ENCODE measurements at regions not wholly inside any gene's neighbourhood (a gene's known extent, or its start where the extent isn't known, plus 50 kb on each side); places are given as distances from the start of the nearest gene placed in this dataset.

DNA sequence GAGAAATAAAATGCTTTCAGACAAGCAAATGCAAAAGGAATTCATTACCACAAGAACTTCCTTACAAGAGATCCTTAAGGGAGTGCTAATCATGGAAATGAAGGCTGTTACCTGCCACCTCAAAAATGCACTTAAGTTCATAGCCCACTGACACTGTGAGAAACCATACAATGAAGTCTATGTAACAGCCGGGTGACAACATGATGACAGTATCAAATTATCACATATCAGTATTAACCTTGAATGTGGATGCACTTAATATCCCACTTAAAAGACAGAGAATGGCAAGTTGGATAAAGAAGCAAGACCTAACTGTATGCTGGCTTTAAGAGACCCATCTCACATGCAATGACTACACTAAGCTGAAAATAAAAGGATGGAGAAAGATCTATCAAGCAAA, 403.4 kb upstream of the MC4R start:
- DNase-seq (ENCODE audit: low spot score) = no peak

DNA sequence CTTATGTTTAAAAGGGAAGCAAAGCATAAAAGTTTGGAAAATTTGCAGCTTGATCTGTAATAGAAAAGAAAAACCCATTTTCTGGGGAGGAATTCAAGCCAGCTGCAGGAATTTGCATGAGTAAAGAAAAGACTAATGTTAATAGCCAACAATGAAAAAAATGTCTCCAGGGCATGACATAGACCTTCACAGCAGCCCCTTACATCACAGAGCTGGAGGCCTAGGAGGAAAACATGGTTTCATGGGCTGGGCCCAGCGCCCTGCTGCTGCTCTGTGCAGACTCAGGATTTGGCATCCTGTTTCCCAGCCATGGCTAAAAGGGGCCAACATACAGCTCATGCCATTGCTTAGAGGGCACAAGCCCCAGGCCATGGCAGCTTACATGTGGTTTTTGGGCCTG, 411.6 kb upstream of the MC4R start:
- no peak for DNase-seq (ENCODE audit: low spot score)

DNA sequence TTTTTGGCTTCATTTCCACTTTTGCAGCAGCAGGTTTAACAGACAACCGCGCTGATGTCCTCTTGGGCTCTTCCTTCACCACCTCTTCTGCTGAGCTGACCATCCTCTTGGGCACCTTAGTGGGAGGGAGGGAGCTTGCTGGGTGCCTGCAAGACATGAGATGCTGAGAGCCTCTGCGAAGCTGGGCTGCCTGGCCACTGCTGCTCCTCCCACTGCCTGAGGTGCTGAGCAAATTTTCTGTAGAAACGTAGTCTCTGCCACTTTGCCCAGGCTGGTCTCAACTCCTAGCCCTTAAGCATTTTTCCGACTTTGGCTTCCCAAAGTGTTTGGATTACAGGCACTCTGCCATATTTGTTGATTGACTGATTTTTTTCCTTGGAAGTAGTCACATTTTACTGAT, 422.2 kb upstream of the MC4R start:
- no peak for DNase-seq (ENCODE audit: low spot score)

DNA sequence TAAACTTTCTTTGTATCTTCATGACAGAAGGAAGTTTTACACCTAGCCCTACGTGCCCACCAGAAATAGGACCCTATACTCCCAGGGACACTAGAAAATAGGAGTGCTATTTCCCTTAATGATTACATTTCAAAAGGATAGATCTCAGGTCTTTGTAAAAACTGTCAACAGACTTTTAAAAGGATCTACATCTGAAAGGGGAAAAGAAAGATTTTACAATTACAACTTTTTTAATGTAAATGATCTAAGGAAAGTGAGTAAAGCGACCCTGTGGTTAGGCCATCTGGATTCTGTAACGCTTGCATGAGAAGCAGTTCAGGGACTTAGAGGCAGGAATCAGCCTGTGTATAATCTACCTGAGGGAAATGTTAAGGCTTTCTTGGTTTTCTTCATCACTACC, 431.8 kb upstream of the MC4R start:
- no peak for DNase-seq (ENCODE audit: low spot score)

DNA sequence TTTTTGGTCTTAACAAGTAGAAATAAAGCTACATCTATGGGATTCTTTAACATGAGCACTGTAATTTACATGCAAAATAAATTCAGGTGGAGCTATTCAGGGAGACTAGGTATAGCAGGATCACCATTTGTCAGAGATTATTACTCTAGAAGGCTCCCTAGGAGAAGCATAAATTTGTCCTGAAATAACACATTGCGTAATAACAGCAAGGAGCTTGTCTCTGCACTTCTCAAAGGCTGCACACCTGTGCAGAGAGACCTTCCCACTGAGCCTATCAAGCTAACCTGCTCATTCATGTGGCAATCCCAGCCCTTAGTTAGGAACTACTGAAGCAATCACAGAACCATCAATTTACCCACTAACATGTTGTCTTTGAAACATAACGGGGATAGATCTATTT, 437.4 kb upstream of the MC4R start:
- no peak for DNase-seq (ENCODE audit: low spot score)

DNA sequence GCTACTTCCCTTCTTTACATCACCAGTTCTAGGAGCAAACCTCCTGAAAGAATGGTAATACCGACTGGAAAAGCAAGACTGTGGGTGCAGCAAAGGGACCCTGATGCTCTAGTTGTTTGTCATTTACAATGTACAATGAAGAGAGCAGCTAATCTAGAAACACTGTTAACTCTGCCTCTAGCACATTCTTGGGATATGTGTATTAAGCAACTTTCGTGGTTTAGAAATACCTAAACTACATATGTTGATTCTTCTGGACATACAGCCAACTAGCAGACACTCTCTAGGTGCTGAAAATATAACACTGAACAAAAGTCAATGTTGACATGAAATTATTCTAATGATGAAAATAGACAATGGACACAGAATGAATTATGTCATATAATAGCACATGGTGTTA, 440.3 kb upstream of the MC4R start:
- DNase-seq (ENCODE audit: low spot score) = no peak

DNA sequence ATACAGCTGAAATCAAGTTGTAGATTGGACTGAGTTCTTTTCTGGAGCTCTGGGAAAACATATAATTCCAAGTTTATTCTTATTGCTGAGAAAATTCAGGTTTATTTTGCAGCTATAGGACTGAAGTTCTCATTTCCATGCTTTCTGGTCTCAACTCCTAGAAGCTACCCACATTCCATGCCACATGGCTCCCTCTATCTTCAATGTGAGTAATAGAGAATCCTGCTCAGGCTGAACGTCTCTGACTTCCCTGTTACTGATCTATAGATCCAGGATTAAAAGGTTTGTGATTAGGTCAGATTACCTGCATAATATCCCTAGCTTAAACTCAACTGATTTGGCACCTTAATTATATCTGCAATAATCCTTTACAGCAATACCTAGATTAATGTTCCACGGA, 453.8 kb upstream of the MC4R start:
- DNase-seq (ENCODE audit: low spot score) = no peak

DNA sequence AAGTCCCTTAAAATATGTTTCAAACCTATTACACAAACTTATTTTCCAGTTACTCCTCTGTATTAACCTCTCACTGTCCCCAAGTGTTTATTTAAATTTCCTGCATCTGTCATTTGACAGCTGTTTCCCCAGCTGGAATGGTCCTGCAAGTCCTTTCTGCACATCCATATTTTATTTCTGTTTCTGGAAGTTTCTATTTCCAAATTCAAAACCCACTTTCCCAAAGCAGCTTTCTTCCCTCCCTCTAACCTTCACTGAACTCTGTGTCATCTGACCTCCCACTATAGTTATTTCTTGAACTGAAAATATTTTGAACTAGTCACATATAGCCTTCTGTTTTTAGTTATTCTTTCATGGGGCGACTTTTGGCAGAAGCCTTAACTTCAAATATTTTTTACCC, 459.4 kb upstream of the MC4R start:
- no peak for DNase-seq (ENCODE audit: low spot score)

DNA sequence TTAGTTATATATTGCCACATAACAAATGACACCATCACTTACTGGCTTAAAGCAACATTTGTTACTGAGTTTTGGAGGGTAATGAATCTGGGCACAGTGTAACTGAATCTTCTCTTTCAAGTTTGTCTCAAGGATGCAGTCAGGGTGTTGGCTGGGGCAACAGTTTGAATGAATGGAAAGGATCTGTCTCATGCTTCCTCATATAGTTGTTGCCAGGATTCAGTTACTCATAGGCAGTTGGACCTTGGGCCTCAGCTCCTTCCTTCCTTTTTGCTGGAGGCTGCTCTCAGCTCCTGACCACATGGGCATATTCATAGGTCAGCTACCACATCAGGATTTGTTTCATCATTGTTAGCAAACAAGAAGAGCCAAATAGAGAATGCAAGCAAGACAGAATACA, 466.1 kb upstream of the MC4R start:
- DNase-seq (ENCODE audit: low spot score) = no peak

DNA sequence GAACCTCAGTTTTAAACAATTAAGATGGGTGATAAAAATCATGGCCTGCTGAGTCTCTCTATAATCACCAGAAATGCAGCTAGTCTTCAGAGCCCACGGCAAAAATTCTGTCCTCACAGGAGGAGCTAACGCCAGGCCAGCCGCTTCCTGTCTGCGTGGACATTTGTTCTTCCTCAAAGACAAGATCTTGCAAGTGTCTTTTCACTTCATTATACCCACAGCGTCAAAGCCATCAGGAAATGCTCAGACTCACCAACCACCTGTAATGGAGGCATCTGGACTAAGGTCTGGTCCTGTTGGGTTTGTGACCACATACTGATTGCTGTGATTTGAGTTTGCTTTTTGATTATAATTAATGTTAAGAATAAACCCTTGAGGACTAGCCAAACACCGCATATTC, 473.8 kb upstream of the MC4R start:
- DNase-seq (ENCODE audit: low spot score) = no peak

DNA sequence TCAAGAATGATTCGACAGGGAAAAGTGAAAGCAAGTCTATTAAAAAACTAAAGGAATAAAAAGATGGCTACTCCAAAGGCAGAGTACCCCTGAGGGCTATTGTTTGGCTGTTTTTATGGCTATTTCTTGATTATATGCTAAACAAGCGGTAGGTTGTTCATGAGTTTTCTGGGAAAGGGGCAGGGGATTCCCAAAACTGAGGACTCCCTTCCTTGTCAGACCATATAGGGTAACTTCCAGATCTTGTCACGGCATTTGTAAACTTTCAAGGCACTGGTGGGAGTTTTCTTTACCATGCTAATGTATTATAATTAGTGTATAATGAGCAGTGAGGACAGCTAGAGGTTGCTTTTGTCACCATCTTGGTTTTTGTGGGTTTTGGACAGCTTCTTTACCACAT, 474.9 kb upstream of the MC4R start:
- no peak for DNase-seq (ENCODE audit: low spot score)

DNA sequence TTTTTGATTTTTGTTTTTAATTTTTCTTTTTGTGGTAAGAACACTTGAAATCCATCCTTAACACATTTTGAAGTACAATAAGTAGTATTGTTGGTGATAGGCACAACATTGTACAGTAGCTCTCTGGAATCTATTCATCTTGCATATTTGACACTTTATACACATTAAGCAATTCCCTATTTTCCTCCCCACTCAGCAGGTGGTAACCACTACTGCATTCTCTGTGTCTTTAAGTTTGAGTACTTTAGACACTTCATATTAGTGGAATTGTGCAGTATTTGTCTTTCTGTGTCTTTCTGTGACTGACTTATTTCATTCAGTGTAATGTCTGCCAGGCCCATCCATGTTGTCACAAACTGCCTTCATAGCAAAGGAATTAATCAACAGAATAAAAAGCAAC, 471.7 kb upstream of the CDH20 start:
- no peak for DNase-seq (ENCODE audit: low spot score)

DNA sequence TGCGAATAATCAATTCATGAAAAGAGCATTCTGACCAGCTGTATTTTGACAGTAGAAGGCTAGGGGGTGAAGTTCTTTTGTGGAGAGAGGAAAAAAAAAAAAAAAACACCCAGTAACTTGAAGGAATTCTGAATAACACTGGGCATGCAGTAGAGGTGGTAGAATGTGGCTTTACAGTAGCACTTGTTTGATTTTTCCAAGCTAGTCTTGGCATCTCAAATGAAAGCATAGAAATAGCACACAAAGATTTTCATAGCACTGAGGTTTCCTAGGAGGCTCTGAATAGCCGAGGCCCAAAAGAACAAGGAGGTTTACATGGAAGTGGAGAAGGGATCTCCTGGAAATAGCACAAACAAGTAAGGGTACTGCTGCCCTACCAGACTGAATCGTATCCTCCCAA, 470.2 kb upstream of the CDH20 start:
- no peak for DNase-seq (ENCODE audit: low spot score)

DNA sequence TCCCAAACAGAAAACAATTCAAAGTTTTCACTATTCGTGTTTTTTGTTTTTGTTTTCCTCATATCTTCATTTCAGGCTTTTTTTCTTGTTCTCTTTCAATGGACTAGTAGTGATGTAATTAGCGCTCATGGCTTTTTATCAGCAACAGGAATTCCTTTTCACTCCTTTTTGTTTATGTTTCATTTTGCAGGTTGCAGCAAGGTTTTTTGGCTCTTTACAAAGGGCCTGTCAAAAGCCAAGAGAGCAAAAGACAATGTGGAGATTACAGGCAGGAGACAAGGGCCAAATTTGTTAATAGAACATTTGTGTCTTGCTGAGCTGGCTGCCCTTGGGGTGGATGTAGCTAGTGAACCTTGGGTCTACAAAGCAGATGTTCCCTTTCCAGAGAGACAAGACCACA, 467.4 kb upstream of the CDH20 start:
- DNase-seq (ENCODE audit: low spot score) = no peak

DNA sequence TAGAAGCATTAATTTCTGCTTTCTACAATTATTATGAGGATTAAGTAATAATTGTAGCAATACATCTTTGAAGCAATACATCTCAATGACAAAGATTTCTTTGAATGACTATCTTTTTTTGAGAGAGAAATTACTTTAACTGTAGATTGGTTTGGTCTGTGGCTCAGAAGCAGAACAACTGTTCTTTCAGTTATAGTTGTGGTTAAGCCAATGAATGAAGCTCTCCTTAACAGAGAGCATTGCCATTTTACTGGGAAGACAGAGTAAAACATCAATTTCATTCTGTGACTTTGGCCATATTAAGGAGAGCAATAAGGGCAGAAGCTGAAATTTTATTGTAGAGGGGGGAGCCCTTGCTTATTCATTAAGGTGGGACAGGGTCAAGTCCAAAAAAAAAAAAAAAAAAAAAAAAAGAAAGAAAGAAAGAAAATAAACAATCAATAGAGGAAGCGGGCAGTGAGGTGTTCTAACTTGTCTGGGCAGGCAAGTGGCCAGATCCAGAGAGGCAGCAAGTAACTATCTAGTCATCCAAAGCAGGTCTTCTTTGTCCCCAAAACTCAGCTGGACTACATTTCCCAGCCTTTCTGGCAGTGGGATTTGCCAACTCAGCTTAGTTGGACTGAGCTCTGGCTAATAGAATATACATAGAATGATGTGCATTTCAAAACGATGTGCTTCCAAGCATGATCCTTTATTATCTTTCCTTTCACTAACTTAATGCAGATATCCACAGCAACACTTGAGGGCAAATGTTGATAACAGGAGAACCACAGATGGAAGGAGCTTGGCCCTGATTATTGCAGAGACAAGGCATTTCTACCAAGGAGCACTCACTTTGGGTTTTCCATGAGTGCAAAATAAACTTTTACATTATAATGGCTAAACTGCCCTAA, 462.7 kb upstream of the CDH20 start:
- no peak for DNase-seq (ENCODE audit: low spot score)

DNA sequence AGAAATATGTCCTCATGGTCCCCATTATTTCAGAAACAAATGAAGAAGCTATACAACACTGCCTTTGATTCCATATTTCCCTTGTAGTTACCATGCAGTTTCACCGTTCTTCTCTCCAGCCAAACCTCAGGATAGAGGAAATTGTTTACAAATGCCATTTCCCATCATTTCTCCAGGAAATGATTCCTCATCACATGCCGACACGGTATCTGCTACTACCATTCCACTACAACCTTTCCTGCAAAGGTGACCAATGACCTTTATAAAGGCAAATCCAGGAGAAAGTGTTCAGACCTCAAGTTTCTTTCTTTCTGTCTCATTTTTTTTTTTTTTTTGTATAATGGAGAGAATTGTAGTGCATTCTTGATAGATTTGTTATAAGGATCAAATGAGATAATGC, 460.8 kb upstream of the CDH20 start:
- DNase-seq (ENCODE audit: low spot score) = no peak

DNA sequence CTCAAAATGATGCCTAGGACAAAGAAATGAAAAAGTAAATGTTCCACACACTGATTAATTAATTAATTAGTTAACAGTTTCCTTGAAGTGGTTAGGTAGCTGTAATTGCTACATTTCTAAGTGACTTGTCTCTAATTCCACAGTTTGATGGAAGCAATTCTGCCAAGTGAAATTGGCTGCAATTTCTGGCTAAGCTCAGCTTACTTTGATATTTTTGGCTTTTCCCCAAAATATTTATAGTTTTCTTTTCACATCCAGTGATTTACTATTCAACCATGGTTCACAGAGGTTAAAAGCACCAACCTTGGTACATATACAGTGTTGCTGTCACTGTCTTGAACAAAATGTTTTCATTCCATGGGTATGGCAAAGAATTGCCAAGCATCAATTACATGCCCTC, 459.5 kb upstream of the CDH20 start:
- DNase-seq (ENCODE audit: low spot score) = no peak

DNA sequence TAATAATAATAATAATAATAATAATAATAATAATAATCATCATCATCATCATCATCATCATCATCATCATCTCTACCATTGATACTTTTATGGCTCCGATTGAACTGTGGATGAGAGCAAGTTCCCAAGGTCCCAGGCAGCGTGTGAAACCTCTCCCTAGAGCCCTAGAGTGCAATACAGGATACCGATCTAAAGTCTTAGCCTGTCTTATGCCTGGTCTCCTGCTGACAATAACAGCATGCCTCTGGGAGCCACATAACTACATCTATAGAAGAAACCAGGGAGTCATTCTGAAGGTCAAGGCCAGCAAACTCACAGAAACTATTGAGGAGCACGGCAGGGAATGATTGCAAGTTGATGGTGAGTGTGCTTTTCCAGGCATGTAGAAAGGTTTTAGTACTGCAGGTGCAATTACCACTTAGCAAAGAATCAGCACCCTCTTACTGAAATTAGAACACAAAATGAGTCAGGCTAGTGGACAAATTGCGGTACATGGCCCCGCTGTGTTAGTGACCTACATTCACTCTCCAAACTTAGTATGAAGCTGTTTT, 457.2 kb upstream of the CDH20 start:
- no peak for DNase-seq (ENCODE audit: low spot score)

DNA sequence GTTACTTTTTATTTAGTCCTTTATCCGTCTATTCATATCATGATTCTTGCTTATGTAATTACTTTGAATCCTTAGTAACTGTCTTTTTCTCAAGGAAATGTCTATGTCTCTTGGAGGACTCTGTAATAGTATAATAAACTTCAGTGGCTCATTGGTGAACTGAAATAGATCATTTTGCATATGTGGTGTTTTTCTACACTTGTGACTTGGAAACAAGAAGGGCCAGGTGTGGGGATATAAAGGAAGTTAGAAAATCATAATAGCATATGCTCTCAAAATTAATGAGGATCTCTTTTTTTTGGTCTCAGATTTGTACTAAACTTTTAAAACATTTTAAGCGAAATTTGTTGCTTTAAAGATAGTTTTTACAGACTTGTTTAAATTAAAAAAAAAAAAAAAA, 453.0 kb upstream of the CDH20 start:
- no peak for DNase-seq (ENCODE audit: low spot score)

DNA sequence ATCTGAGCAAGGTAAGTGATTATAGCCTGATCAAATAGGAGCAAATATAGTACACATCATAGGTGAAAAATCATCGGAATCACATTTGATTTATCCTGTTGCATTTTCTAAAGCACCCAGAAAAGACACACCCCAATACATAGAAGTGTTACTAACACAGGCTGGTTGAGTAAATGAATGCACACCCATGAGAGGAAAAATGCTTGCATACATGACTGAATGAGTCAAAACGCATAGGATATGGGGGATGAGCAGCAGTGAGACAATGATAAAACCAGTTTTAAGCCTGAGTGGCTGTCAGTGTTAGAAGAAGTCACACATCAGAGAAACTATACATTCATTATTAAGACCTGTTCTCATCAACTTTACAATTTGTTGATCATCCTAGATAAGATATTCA, 449.6 kb upstream of the CDH20 start:
- no peak for DNase-seq (ENCODE audit: low spot score)

DNA sequence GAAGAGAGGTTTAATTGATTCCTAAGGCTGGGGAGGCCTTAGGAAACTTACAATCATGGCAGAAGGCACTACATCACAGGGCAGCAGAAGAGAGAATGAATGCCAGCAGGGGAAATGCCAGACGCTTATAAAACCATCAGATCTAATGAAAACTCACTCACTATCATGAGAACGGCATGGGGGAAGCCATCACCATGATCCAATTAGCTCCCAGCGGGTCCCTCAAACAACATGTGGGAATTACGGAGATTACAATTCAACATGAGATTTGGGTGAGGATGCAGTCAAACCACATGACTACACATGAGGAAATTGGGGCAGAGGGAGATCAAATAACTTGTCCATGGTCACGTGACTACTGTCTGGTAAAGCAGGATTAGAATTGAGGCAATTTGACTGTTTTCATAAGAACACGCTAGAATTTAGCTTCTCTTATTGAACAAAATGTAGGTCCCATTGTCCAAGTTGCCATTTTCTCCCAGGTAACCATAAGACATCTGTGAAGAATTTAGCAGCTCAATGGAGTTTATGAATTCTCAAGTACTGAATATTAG, 445.1 kb upstream of the CDH20 start:
- DNase-seq (ENCODE audit: low spot score) = no peak

DNA sequence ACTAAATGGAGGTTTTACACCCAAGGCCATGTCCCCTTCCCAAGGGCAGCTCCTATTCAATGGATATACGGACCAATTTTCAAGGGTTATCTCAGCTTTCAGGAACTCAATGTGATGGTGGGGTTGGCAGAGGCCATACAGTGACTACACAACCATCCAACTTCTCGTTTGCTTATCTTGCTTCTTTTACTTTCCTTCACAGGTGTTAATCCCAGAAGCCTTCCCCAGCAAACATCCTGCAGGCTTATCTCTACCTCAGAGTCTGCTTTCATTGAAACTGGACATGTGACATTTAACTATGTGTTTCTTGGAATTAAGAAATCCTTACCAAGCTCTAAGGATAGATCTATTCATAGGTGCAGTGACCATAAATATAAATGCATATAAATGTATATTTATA, 443.8 kb upstream of the CDH20 start:
- DNase-seq (ENCODE audit: low spot score) = no peak

DNA sequence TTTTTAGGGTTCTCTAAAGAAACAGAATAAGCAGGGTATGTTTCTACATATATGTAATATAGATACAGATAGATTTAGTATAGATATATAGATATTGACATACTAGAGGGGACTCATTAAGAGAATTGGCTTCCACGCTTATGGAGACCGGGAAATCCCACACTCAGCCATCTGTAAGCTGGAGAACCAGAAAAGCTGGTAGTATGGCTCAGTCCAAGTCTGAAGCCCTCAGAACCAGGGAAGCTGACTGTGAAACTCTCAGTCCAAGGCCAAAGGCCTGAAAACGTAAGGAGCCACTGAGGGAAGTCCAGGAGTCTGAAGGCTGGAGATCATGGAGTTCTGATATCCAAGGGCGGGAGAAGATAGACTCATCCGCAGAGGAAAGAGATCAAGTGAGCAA, 441.3 kb upstream of the CDH20 start:
- DNase-seq (ENCODE audit: low spot score) = no peak

DNA sequence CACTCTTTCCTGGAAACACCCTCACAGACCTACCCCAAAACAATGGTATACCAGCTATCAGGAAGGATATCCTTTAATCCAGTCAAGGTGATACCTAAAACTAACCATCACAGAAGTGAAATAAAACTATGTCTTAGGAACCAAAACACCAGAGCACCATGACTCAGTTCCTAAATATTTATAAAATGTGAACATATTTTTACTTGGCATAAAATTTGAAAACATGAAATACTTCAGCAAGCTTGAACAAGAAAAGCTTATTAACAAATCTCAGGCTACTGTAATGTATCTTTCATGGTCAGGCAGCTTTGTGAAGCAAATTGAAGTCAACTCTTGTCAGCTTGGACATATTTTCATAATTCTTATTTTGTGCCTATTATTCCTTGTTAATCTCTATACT, 440.8 kb upstream of the CDH20 start:
- DNase-seq (ENCODE audit: low spot score) = no peak

Measured in SW480 (cell line).